Erythroblast (primary cell): ENCODE measurements at regions not wholly inside any gene's neighbourhood (a gene's known extent, or its start where the extent isn't known, plus 50 kb on each side); places are given as distances from the start of the nearest gene placed in this dataset.

Experiments
- GATA1 ChIP-seq: IDR thresholded peaks from 2 replicates; pipeline ENCODE4 v1.6.1; 2011; ENCODE audit warnings: low read depth, mild to moderate bottlenecking, control low read depth, low read length, moderate library complexity
- POLR2A ChIP-seq: IDR thresholded peaks from 2 replicates; pipeline ENCODE4 v1.6.1; 2011; ENCODE audit warnings: mild to moderate bottlenecking, low read length

DNA sequence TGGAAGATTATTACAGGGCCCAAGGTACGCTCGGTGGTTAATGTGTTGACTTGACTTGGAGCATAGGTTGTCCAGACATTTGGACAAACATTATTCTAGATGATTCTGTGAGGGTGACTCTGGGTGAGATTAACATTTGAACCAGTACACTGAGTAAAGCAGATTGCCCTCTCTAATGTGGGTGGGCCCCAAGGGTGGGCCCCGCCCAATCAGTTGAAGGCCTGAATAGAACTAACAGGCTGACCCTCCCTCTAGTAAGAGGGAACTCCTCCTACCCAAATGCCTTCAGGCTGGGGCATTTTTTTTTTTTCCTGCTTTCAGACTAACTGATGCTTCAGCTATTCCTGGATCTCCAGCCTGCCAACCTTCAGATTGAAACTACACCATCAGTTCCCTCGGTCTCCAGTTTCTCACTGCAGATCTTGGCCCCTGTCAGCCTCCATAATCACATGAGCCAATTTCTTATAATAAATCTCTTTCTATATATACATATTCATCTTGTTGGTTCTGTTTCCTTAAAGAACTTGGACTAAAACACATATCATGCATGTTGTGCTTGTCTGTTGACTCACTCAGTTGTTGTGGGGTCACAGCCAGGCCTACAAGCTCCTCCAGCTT lies 338.1 kb upstream of the BRINP1 start:
- TF ChIP-seq POLR2A = no peak
- TF ChIP-seq GATA1 = no peak
